ENCODE measurements at regions not wholly inside any gene's neighbourhood (a gene's known extent, or its start where the extent isn't known, plus 50 kb on each side); places are given as distances from the start of the nearest gene placed in this dataset.
"Not testable (repeated sequence)": the region's sequence is repeated elsewhere in the genome, so short reads cannot be mapped to it uniquely, and the experiment has no call there.

GRCh38 chr20:29533566-29534177, 1723.8 kb upstream of the DEFB115 start:
- peak; percentile 6 for DNase-seq (ENCODE audit: low spot score)

- not testable (repeated sequence) for DNase-seq (ENCODE audit: low spot score)
Observed at GRCh38 chr20:29566901-29567635, 1690.4 kb upstream of the DEFB115 start.

DNA sequence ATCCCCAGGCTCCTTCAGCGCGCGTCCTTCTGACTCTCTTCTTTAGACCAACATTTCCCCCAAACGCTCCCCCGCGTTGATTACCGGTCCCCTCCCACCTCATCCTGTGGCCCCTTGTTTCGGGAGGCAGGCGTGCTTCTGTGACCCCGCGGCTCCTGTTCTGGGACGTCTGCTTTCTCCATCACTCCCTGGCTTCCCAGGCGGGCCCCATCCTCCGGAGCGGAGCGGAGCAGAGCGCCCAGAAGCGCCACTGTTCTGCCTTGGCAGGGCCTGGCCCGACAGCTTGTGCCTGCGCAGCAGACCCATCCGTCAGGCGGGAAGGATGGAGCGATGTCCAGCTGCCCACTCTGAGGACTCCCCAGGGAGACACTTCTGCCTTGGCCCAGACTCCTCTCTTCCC, 1689.8 kb upstream of the DEFB115 start:
- not testable (repeated sequence) for DNase-seq (ENCODE audit: low spot score)

DNA sequence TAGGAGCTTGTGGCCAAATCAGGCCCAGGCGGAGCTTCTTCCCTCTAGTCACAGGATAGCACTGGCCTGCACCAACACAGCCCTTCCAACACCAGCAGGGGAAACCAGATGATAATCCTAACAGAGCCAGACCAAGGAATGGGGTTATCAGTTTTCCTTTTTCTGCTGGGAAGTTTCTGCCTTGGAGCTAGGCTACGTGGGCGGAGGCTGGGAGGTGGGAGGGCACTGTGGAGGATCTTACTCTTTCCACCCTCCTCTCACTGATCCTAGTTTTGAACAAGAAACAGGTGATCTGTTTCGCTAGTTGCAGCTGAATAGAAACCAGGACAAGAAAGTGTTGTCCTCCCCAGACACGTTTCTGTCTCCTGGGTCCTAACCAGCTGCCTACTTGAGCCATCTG, 1687.3 kb upstream of the DEFB115 start:
- not testable (repeated sequence) for DNase-seq (ENCODE audit: low spot score)

DNA sequence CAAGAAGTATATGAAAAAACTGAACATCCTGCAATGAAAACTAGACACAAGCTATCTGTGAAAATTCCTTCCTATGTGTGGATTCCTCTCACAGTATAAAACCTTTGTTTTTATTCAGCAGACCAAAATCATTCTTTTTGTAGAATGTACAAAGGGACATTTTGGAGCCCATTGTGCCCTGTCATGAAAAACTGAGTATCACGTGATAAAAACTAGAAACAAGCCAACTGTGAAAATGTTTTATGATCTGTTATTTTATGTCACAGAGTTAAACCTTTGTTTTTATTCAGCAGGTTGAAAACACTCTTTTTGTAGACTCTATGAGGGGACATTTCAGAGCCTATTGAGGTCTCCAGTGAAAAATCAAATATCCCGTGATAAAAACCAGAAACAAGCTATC, 1667.9 kb upstream of the DEFB115 start:
- not testable (repeated sequence) for DNase-seq (ENCODE audit: low spot score)

GRCh38 chr20:29604163-29604562, 1653.3 kb upstream of the DEFB115 start:
- DNase-seq (ENCODE audit: low spot score) = not testable (repeated sequence)

DNA sequence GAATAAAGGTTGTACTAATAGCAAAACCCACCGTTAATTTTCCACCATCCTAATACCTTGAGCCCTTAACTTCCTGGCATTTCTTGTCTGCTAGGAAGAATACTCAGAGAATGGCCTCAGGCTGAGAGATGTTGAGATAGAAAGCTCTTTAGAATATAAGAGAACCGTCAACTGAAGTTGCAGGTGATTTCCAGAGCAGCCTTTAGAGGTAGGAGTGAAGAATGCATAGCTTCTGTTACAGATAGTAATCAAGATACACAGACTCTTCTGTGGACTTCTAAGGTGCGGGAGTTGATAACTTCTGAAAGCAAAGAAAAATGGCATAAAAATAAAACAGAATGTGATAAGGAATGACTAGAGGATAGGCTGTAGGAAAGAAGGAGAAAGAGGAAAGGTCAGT, 1651.3 kb upstream of the DEFB115 start:
- DNase-seq (ENCODE audit: low spot score) = not testable (repeated sequence)

GRCh38 chr20:29629395-29629794, 1628.1 kb upstream of the DEFB115 start:
- DNase-seq (ENCODE audit: low spot score) = not testable (repeated sequence)
